GM12878 (cell line): ENCODE measurements at regions not wholly inside any gene's neighbourhood (a gene's known extent, or its start where the extent isn't known, plus 50 kb on each side); places are given as distances from the start of the nearest gene placed in this dataset.

Experiments used
- BACH1 ChIP-seq: fragments of 450-650 bp; IDR thresholded peaks from 2 replicates; pipeline ENCODE4 v1.6.1; 2017; ENCODE audit warnings: mild to moderate bottlenecking, borderline replicate concordance
- CTCF ChIP-seq, 3 experiments: IDR thresholded peaks in 2 of 3; conservative IDR thresholded peaks in 1 of 3; 2 replicates each; pipeline ENCODE4 v1.5.1; 2011; ENCODE audit warnings: low read depth in 3 of 3, low read length in 3 of 3, mild to moderate bottlenecking in 3 of 3, control low read depth in 2 of 3, moderate library complexity in 2 of 3, inconsistent platforms in 1 of 3, mixed read lengths in 1 of 3; ENCODE audit not compliant: control insufficient read depth in 2 of 3, insufficient read depth in 1 of 3; ENCODE audit errors: extremely low read depth in 1 of 3
- EGR1 ChIP-seq, 2 experiments: IDR thresholded peaks; 1 replicate in 1 of 2; 2 replicates in 1 of 2; pipeline ENCODE4 v1.6.1; 2011 to 2012; ENCODE audit warnings: low read depth in 2 of 2, low read length in 2 of 2, borderline replicate concordance in 1 of 2, mild to moderate bottlenecking in 1 of 2, moderate library complexity in 1 of 2
- MXI1 ChIP-seq: fragments of 150-350 bp; IDR thresholded peaks from 2 replicates; pipeline ENCODE4 v1.6.1; 2011; ENCODE audit warnings: low read depth, mild to moderate bottlenecking, inconsistent platforms, low read length, improper control_type of control experiment
- NFYB ChIP-seq: IDR thresholded peaks from 2 replicates; pipeline ENCODE4 v1.6.1; 2011; ENCODE audit warnings: low read depth, mild to moderate bottlenecking, low read length, improper control_type of control experiment, moderate library complexity; ENCODE audit not compliant: insufficient read depth
- POLR2A ChIP-seq: IDR thresholded peaks from 2 replicates; pipeline ENCODE4 v1.6.1; 2011; ENCODE audit warnings: low read depth, mild to moderate bottlenecking, low read length
- RCOR1 ChIP-seq: conservative IDR thresholded peaks from 2 replicates; pipeline ENCODE4 v1.6.1; 2012; ENCODE audit warnings: low read depth, low read length, improper control_type of control experiment
- TAF1 ChIP-seq: IDR thresholded peaks from 2 replicates; pipeline ENCODE4 v1.6.1; 2011; ENCODE audit warnings: mild to moderate bottlenecking, low read depth, low read length, borderline replicate concordance
- ZNF384 ChIP-seq: IDR thresholded peaks from 2 replicates; pipeline ENCODE4 v1.6.1; 2012; ENCODE audit warnings: low read depth, mild to moderate bottlenecking, low read length, improper control_type of control experiment, borderline replicate concordance
- TF ChIP-seq, protein P1 (sequence below): IDR thresholded peaks from 2 replicates; pipeline ENCODE4 v1.6.1; 2012; ENCODE audit warnings: mild to moderate bottlenecking, low read depth, low read length

GRCh38 chr12:107605293-107605692 lies 80.3 kb upstream of the PWP1 start:
- TF ChIP-seq BACH1, result no peak
- no peak for TF ChIP-seq ZNF384
- TF ChIP-seq NFYB, result no peak
- no peak for TF ChIP-seq RCOR1
- no peak for TF ChIP-seq CTCF (IDR thresholded peaks at IDR 0.05 in 2 of 3, conservative IDR thresholded peaks at IDR 0.05 in 1 of 3; ENCODE audit: control insufficient read depth in 2 of 3, extremely low read depth in 1 of 3, insufficient read depth in 1 of 3, low read depth in 3 of 3, low read length in 3 of 3)
- no peak for TF ChIP-seq TAF1
- no peak for TF ChIP-seq EGR1 (IDR thresholded peaks at IDR 0.05; ENCODE audit: borderline replicate concordance in 1 of 2, low read depth in 2 of 2, low read length in 2 of 2)
- no peak for TF ChIP-seq POLR2A
- TF ChIP-seq, protein P1, sequence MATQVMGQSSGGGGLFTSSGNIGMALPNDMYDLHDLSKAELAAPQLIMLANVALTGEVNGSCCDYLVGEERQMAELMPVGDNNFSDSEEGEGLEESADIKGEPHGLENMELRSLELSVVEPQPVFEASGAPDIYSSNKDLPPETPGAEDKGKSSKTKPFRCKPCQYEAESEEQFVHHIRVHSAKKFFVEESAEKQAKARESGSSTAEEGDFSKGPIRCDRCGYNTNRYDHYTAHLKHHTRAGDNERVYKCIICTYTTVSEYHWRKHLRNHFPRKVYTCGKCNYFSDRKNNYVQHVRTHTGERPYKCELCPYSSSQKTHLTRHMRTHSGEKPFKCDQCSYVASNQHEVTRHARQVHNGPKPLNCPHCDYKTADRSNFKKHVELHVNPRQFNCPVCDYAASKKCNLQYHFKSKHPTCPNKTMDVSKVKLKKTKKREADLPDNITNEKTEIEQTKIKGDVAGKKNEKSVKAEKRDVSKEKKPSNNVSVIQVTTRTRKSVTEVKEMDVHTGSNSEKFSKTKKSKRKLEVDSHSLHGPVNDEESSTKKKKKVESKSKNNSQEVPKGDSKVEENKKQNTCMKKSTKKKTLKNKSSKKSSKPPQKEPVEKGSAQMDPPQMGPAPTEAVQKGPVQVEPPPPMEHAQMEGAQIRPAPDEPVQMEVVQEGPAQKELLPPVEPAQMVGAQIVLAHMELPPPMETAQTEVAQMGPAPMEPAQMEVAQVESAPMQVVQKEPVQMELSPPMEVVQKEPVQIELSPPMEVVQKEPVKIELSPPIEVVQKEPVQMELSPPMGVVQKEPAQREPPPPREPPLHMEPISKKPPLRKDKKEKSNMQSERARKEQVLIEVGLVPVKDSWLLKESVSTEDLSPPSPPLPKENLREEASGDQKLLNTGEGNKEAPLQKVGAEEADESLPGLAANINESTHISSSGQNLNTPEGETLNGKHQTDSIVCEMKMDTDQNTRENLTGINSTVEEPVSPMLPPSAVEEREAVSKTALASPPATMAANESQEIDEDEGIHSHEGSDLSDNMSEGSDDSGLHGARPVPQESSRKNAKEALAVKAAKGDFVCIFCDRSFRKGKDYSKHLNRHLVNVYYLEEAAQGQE, result no peak
- no peak for TF ChIP-seq MXI1
